ENCODE measurements at regions not wholly inside any gene's neighbourhood (a gene's known extent, or its start where the extent isn't known, plus 50 kb on each side); places are given as distances from the start of the nearest gene placed in this dataset.

DNA sequence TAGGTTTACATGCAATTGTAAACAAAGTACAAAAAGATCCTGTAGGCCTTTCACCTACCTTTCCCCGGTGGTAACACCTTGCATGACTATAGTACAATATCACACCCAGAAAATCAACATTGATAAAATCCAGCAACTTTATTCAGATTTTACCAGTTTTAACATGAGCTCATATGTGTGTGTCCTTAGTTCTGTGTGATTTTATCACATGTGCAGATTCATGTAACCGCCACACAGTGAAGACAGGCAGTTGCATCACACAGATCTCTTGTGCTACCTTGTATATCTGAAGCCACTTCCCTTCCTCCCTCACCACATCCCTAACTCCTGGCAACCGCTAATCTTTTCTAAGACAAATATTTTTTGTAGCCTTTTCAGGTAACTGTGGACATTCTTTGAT, 183.5 kb upstream of the C2CD4B start:
- H3K4me3 ChIP-seq: no peak overlapping the region
- H3K36me3 ChIP-seq: no peaks in the 10 kb centered on the region
- WGBS, 5 donors: 27 to 57% (median 51%) methylated on average over 3 of the region's 3 CpGs
- H3K9me3 ChIP-seq: no peaks in the 10 kb centered on the region
- intact Hi-C loops (cut with DNase I; ENCODE audit: low total_unique reads): no loop called here
- TF ChIP-seq, protein P1, sequence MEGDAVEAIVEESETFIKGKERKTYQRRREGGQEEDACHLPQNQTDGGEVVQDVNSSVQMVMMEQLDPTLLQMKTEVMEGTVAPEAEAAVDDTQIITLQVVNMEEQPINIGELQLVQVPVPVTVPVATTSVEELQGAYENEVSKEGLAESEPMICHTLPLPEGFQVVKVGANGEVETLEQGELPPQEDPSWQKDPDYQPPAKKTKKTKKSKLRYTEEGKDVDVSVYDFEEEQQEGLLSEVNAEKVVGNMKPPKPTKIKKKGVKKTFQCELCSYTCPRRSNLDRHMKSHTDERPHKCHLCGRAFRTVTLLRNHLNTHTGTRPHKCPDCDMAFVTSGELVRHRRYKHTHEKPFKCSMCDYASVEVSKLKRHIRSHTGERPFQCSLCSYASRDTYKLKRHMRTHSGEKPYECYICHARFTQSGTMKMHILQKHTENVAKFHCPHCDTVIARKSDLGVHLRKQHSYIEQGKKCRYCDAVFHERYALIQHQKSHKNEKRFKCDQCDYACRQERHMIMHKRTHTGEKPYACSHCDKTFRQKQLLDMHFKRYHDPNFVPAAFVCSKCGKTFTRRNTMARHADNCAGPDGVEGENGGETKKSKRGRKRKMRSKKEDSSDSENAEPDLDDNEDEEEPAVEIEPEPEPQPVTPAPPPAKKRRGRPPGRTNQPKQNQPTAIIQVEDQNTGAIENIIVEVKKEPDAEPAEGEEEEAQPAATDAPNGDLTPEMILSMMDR (IDR thresholded peaks at IDR 0.05): no peak
- TF ChIP-seq EP300 (IDR thresholded peaks at IDR 0.05) (no peak), POLR2AphosphoS5 (IDR thresholded peaks at IDR 0.05) (peak in 2 of 3 donors; percentile 43 to 56)
- no peaks in the 10 kb centered on the region for H3K27me3 ChIP-seq
- DNase-seq: peak in 1 of 2 donors; percentile 80
- peak overlapping the region; percentile 53 to 91 (median 75) for H3K27ac ChIP-seq
- H3K4me1 ChIP-seq: peaks cover 0 to 11% (median 0%) of the 10 kb centered on the region in 4 donors

DNA sequence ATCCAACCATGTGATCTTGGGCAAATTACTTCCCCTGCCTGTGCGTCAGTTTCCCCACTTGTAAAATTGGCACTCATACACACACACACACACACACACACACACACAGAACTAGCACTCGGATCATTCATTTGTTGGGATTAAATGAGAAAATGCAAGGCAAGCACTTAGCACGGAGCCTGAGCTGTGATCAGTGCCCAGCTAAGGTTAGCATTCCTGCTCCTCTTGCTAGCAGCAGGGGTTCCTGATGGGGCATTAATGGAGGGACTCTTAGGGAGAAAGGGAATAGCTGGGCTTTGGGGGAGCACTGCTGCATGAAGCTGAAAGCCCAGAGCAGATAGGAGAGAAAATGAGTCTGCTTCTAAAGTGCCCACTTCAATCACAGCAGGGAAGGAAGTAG, 187.7 kb upstream of the C2CD4B start:
- Histone ChIP-seq H3K27ac (no peak overlapping the region), H3K4me1 (peaks cover 0 to 11% (median 0%) of the 10 kb centered on the region in 4 donors), H3K9me3 (no peaks in the 10 kb centered on the region), H3K36me3 (no peaks in the 10 kb centered on the region), H3K4me3 (no peak overlapping the region), H3K27me3 (no peaks in the 10 kb centered on the region)
- intact Hi-C loops (cut with DNase I; ENCODE audit: low total_unique reads): no loop called here
- 63 to 91% (median 77%) methylated on average over 3 of the region's 3 CpGs for WGBS, 5 donors
- TF ChIP-seq, protein P1 (IDR thresholded peaks at IDR 0.05): no peak
- TF ChIP-seq POLR2AphosphoS5 (IDR thresholded peaks at IDR 0.05): no peak
- TF ChIP-seq POLR2A (IDR thresholded peaks at IDR 0.05): no peak
- TF ChIP-seq EP300 (IDR thresholded peaks at IDR 0.05): no peak
- no peak for DNase-seq

DNA sequence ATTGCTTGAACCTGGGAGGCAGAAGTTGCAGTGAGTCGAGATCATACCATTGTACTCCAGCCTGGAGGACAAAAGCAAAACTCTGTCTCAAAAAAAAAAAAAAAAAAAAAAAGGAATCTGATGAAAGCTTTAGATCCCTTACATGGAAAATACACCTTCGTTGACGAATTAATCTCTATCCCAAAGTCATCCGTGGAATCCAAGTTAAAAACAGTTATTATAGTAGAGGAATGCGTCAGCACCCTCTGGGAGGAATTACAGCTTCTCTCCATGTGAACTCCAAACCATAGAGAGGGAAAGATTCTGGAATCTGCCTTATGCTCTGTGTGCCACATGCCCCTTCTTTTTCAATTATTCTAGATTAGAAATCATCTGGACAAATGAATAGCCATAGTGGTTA, 192.3 kb upstream of the C2CD4B start:
- TF ChIP-seq POLR2AphosphoS5 (IDR thresholded peaks at IDR 0.05): no peak
- TF ChIP-seq POLR2A (IDR thresholded peaks at IDR 0.05): no peak
- no peak for TF ChIP-seq EP300 (IDR thresholded peaks at IDR 0.05)
- TF ChIP-seq, protein P1 (IDR thresholded peaks at IDR 0.05): no peak
- Histone ChIP-seq H3K27ac (no peak overlapping the region), H3K27me3 (peaks cover 0 to 13% (median 0%) of the 10 kb centered on the region in 3 donors), H3K9me3 (no peaks in the 10 kb centered on the region), H3K36me3 (no peaks in the 10 kb centered on the region), H3K4me3 (no peak overlapping the region), H3K4me1 (no peaks in the 10 kb centered on the region)
- 76 to 96% (median 92%) methylated on average over 5 of the region's 5 CpGs for WGBS, 5 donors
- intact Hi-C loops (cut with DNase I; ENCODE audit: low total_unique reads): no loop called here
- DNase-seq: no peak

DNA sequence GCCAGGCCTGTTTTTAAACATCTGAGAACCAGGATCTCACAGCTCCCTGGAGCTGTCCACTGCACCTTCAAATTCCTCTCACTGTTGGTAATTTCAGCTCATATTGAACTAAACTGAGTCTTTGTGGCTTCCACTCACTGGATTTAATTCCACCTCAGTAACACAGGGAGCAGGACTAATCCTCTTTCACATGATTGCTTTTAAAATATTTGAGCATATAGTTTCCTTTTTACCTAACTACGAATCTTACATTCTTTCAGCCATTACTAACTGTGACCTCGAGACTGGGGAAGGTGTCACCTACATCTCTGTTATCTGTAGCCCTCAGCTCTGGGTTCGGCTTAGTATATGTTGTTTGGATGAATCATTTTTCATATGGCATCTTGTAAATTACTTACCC, 194.3 kb upstream of the C2CD4B start:
- WGBS, 5 donors: 51 to 80% (median 71%) methylated on average over 3 of the region's 3 CpGs
- TF ChIP-seq POLR2AphosphoS5 (IDR thresholded peaks at IDR 0.05) (no peak), POLR2A (IDR thresholded peaks at IDR 0.05) (no peak), EP300 (IDR thresholded peaks at IDR 0.05) (no peak)
- TF ChIP-seq, protein P1 (IDR thresholded peaks at IDR 0.05): no peak
- no peak for DNase-seq
- no peaks in the 10 kb centered on the region for H3K36me3 ChIP-seq
- intact Hi-C loops (cut with DNase I; ENCODE audit: low total_unique reads): no loop called here
- no peak overlapping the region for H3K4me3 ChIP-seq
- H3K9me3 ChIP-seq: no peaks in the 10 kb centered on the region
- H3K27me3 ChIP-seq: peaks cover 0 to 13% (median 0%) of the 10 kb centered on the region in 3 donors
- H3K27ac ChIP-seq: no peak overlapping the region
- H3K4me1 ChIP-seq: no peaks in the 10 kb centered on the region
